ENCODE measurements at regions not wholly inside any gene's neighbourhood (a gene's known extent, or its start where the extent isn't known, plus 50 kb on each side); places are given as distances from the start of the nearest gene placed in this dataset.

DNA sequence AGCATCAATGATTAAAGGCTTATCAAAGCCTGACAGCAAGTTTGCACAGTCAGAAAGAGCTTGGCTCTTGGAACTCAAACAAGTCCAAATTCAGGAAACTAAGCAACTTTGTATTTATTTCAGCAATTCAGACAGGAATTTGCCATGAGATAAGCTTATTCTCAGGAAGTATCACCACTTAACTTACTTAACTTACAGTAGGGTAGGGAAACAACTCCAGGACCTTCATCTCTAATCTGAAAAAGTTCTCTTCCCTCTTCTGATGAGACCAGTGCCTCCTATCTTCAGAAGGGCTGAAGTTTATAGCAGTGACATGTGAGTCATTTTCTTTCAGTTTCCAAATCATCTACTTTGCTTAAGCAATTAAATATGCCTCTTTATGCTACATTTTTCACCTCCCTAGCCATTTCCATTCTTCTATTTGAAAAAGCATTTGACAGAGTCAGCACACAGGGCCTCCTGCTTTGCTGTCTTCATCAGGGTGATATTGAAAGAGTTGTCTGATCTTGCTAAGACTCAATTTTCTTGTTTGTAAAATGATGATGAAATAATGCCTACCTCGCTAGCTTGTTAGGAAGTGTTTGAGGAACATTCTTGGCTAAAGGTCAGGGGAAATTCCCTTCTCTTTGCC is 389.5 kb downstream of the RND3 start:
- Mint-ChIP-seq H3K27me3 (no peaks in the 10 kb centered on the region), H3K27ac (no peak overlapping the region), H3K4me1 (ENCODE audit: low read depth) (no peaks in the 10 kb centered on the region), H3K9me3 (no peaks in the 10 kb centered on the region), H3K36me3 (ENCODE audit: low read depth) (no peaks in the 10 kb centered on the region), H3K4me3 (no peak overlapping the region)
- no peaks in the 10 kb centered on the region for H3K4me1 ChIP-seq (ENCODE audit: insufficient read depth, low read length)
- DNase-seq (no peak), ATAC-seq (ENCODE audit: poor library complexity) (no peak)
- no peaks in the 10 kb centered on the region for H3K36me3 ChIP-seq (ENCODE audit: insufficient read depth, low read length)
- no peak overlapping the region for H3K4me3 ChIP-seq (ENCODE audit: low read length)
- no peaks in the 10 kb centered on the region for H3K27me3 ChIP-seq (ENCODE audit: control insufficient read depth in 1 of 2, insufficient read depth in 2 of 2, low read length in 2 of 2)
- CTCF ChIA-PET: no interaction called here
- H3K9me3 ChIP-seq (ENCODE audit: control insufficient read depth in 1 of 2, insufficient read depth in 1 of 2, low read length in 2 of 2): no peaks in the 10 kb centered on the region
- TF ChIP-seq, protein P1, sequence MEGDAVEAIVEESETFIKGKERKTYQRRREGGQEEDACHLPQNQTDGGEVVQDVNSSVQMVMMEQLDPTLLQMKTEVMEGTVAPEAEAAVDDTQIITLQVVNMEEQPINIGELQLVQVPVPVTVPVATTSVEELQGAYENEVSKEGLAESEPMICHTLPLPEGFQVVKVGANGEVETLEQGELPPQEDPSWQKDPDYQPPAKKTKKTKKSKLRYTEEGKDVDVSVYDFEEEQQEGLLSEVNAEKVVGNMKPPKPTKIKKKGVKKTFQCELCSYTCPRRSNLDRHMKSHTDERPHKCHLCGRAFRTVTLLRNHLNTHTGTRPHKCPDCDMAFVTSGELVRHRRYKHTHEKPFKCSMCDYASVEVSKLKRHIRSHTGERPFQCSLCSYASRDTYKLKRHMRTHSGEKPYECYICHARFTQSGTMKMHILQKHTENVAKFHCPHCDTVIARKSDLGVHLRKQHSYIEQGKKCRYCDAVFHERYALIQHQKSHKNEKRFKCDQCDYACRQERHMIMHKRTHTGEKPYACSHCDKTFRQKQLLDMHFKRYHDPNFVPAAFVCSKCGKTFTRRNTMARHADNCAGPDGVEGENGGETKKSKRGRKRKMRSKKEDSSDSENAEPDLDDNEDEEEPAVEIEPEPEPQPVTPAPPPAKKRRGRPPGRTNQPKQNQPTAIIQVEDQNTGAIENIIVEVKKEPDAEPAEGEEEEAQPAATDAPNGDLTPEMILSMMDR (IDR thresholded peaks at IDR 0.05): no peak
- intact Hi-C loops (cut with DNase I, micrococcal nuclease): no loop called here
- POLR2A ChIA-PET: no interaction called here
- no peak overlapping the region for H3K27ac ChIP-seq (ENCODE audit: low read depth in 1 of 2, low read length in 2 of 2)

DNA sequence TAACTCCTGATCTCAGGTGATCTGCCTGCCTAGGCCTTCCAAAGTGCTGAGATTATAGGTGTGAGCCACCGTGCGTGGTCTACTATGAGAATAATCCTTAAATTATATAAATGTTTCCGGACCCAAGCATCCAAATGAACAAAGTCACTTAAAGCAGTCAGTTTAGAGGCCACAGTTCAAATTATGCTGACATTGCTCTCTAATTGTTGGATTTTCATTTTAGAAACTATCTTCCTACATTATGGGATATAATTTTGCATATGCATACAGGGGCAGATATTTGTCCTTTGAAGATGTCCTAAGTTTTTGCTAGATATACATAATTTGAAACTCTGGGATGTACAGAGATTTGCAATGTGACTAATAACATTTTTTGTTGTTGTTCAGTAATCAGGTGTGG is 390.1 kb downstream of the RND3 start:
- H3K27ac ChIP-seq (ENCODE audit: low read depth in 1 of 2, low read length in 2 of 2): no peak overlapping the region
- Mint-ChIP-seq H3K27ac (no peak overlapping the region), H3K27me3 (no peaks in the 10 kb centered on the region), H3K4me3 (no peak overlapping the region), H3K36me3 (ENCODE audit: low read depth) (no peaks in the 10 kb centered on the region), H3K4me1 (ENCODE audit: low read depth) (no peaks in the 10 kb centered on the region), H3K9me3 (no peaks in the 10 kb centered on the region)
- TF ChIP-seq, protein P1 (IDR thresholded peaks at IDR 0.05): no peak
- POLR2A ChIA-PET: no interaction called here
- H3K4me1 ChIP-seq (ENCODE audit: insufficient read depth, low read length): no peaks in the 10 kb centered on the region
- no peak for DNase-seq
- H3K36me3 ChIP-seq (ENCODE audit: insufficient read depth, low read length): no peaks in the 10 kb centered on the region
- no peak overlapping the region for H3K4me3 ChIP-seq (ENCODE audit: low read length)
- no peak for ATAC-seq (ENCODE audit: poor library complexity)
- no peaks in the 10 kb centered on the region for H3K27me3 ChIP-seq (ENCODE audit: control insufficient read depth in 1 of 2, insufficient read depth in 2 of 2, low read length in 2 of 2)
- intact Hi-C loops (cut with DNase I, micrococcal nuclease): no loop called here
- H3K9me3 ChIP-seq (ENCODE audit: control insufficient read depth in 1 of 2, insufficient read depth in 1 of 2, low read length in 2 of 2): no peaks in the 10 kb centered on the region
- CTCF ChIA-PET: no interaction called here

DNA sequence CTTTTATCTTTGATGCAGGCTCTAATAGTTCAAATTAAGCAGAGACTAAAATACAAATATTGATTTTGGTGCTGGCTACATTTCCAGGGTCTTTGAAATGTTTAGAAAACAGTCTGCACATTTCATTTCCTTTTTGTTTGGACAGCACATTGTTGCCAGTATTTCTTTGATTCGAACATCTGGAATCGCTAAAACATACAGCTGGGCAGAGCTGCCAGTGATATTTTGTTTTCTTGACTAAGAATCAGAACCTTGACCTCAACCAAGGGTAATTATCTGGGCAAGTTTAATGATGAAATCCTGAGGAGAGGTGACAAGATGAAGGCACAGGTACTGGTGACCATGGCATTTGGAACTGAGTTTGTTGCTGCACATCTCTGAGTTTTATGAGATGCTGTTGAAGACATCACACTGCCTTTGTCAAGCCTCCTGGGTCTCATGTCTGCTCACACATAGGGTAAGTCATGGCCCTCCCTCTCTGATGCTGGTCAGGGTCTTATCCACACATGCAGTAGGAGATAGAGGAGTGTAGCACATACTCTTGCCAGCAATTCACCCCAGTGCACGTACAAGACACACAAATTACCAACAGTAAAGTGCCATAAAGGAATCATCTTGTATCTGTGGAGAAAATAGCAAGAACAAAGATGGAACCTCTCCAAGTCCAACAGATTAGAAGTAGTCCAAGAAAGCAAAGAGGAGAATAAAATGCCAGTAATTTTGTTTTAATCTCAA is 391.9 kb downstream of the RND3 start:
- Mint-ChIP-seq H3K4me3 (no peak overlapping the region), H3K36me3 (ENCODE audit: low read depth) (no peaks in the 10 kb centered on the region), H3K27me3 (no peaks in the 10 kb centered on the region), H3K9me3 (no peaks in the 10 kb centered on the region), H3K4me1 (ENCODE audit: low read depth) (no peaks in the 10 kb centered on the region), H3K27ac (no peak overlapping the region)
- no peaks in the 10 kb centered on the region for H3K27me3 ChIP-seq (ENCODE audit: control insufficient read depth in 1 of 2, insufficient read depth in 2 of 2, low read length in 2 of 2)
- ChIA-PET CTCF (no interaction called here), POLR2A (no interaction called here)
- H3K36me3 ChIP-seq (ENCODE audit: insufficient read depth, low read length): no peaks in the 10 kb centered on the region
- H3K4me3 ChIP-seq (ENCODE audit: low read length): no peak overlapping the region
- intact Hi-C loops (cut with DNase I, micrococcal nuclease): no loop called here
- no peaks in the 10 kb centered on the region for H3K9me3 ChIP-seq (ENCODE audit: control insufficient read depth in 1 of 2, insufficient read depth in 1 of 2, low read length in 2 of 2)
- no peak for DNase-seq
- no peak for ATAC-seq (ENCODE audit: poor library complexity)
- no peak overlapping the region for H3K27ac ChIP-seq (ENCODE audit: low read depth in 1 of 2, low read length in 2 of 2)
- TF ChIP-seq, protein P1 (IDR thresholded peaks at IDR 0.05): no peak
- no peaks in the 10 kb centered on the region for H3K4me1 ChIP-seq (ENCODE audit: insufficient read depth, low read length)

Data from CD4-positive, alpha-beta T cell (primary cell).